ENCODE measurements at regions not wholly inside any gene's neighbourhood (a gene's known extent, or its start where the extent isn't known, plus 50 kb on each side); places are given as distances from the start of the nearest gene placed in this dataset.

DNA sequence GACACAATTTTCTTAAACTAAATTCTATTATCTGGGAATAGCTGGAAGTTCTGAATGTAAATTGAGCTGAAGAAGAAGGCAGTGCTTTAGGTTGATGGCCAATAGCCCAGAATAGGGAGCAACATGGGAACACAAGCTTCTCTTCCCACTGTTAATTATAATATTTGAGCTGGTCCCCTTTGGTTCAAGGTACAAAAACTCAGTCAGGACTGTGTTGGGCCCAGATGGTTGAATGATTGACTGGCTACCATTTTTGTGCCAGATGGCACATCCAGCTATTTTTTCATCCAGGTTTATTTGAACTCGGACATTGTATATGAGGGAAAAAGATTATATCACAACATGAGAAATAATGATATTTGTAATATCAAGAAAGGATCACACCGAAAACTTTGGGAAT is 458.9 kb downstream of the SLITRK1 start:
- no peaks in the 10 kb centered on the region for H3K27me3 ChIP-seq
- no peaks in the 10 kb centered on the region for H3K36me3 ChIP-seq
- WGBS, 2 donors = 90 to 92% methylated on average over 2 of the region's 2 CpGs
- no peaks in the 10 kb centered on the region for H3K4me1 ChIP-seq
- no peaks in the 10 kb centered on the region for H3K9me3 ChIP-seq
- ATAC-seq (ENCODE audit: low FRiP score in 2 of 2) = no peak
- H3K27ac ChIP-seq = no peak overlapping the region
- no peak overlapping the region for H3K4me3 ChIP-seq
- TF ChIP-seq, protein P1, sequence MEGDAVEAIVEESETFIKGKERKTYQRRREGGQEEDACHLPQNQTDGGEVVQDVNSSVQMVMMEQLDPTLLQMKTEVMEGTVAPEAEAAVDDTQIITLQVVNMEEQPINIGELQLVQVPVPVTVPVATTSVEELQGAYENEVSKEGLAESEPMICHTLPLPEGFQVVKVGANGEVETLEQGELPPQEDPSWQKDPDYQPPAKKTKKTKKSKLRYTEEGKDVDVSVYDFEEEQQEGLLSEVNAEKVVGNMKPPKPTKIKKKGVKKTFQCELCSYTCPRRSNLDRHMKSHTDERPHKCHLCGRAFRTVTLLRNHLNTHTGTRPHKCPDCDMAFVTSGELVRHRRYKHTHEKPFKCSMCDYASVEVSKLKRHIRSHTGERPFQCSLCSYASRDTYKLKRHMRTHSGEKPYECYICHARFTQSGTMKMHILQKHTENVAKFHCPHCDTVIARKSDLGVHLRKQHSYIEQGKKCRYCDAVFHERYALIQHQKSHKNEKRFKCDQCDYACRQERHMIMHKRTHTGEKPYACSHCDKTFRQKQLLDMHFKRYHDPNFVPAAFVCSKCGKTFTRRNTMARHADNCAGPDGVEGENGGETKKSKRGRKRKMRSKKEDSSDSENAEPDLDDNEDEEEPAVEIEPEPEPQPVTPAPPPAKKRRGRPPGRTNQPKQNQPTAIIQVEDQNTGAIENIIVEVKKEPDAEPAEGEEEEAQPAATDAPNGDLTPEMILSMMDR (IDR thresholded peaks at IDR 0.05) = no peak
- TF ChIP-seq POLR2A (IDR thresholded peaks at IDR 0.05) = no peak
- TF ChIP-seq EP300 (IDR thresholded peaks at IDR 0.05) = no peak
- no peak for TF ChIP-seq POLR2AphosphoS5 (IDR thresholded peaks at IDR 0.05)
- no peak for DNase-seq

DNA sequence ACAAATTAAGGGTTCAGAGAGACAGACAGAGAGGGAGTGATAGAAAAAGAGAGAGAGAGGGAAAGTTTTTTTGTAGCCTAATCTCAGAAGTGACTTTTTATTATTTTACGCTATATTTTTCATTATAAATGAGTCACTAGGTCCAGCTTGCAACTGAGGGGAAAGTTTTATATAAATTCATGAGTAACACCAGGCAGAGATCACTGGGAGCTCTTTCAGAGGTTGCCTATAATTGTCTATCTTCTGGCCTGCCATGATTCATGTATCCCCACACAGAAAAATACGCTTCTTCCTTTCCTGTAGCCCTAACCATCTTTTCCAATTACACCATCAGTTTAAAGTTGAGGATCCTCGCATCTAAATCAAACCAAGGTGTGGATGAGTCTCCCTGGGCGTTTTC is 467.9 kb downstream of the SLITRK1 start:
- Histone ChIP-seq H3K27me3 (no peaks in the 10 kb centered on the region), H3K4me1 (no peaks in the 10 kb centered on the region), H3K9me3 (no peaks in the 10 kb centered on the region), H3K36me3 (no peaks in the 10 kb centered on the region), H3K4me3 (no peak overlapping the region), H3K27ac (no peak overlapping the region)
- 67 to 73% methylated on average over 4 of the region's 4 CpGs for WGBS, 2 donors
- TF ChIP-seq POLR2A (IDR thresholded peaks at IDR 0.05) = no peak
- TF ChIP-seq, protein P1 (IDR thresholded peaks at IDR 0.05) = no peak
- ATAC-seq (ENCODE audit: low FRiP score in 2 of 2) = no peak
- DNase-seq = no peak

- 59 to 79% methylated on average over 1 of the region's 1 CpG for WGBS, 2 donors
- no peaks in the 10 kb centered on the region for H3K4me1 ChIP-seq
- no peak overlapping the region for H3K4me3 ChIP-seq
- no peaks in the 10 kb centered on the region for H3K27me3 ChIP-seq
- no peak for DNase-seq
- TF ChIP-seq, protein P1 (IDR thresholded peaks at IDR 0.05) = no peak
- TF ChIP-seq POLR2AphosphoS5 (IDR thresholded peaks at IDR 0.05) (no peak), EP300 (IDR thresholded peaks at IDR 0.05) (no peak), POLR2A (IDR thresholded peaks at IDR 0.05) (no peak)
- H3K9me3 ChIP-seq = no peaks in the 10 kb centered on the region
- no peak for ATAC-seq (ENCODE audit: low FRiP score in 2 of 2)
- H3K27ac ChIP-seq = no peak overlapping the region
- H3K36me3 ChIP-seq = no peaks in the 10 kb centered on the region
Observed at GRCh38 chr13:83386609-83387008, 495.7 kb downstream of the SLITRK1 start.

DNA sequence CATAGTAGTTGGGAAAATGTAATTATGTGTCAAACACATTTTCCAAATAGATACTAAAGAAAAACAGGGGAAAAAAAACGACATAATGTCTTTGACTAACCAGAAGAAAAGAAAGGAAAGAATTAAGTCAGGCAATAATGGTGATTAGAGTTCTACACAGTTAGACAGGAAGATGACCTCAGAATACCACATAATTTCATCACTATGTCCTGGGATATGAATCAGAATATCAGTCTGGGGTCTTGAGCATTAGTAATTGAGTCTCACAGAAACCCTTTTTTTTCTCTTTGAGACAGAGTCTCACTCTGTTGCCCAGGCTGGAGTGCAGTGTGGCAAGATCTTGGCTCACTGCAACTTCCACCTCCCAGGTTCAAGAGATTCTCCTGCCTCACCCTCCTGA is 503.4 kb downstream of the SLITRK1 start:
- no peaks in the 10 kb centered on the region for H3K4me1 ChIP-seq
- no peaks in the 10 kb centered on the region for H3K27me3 ChIP-seq
- no peaks in the 10 kb centered on the region for H3K9me3 ChIP-seq
- no peak overlapping the region for H3K4me3 ChIP-seq
- WGBS, 2 donors = 25 to 30% methylated on average over 1 of the region's 1 CpG
- ATAC-seq (ENCODE audit: low FRiP score in 2 of 2) (no peak), DNase-seq (no peak)
- TF ChIP-seq POLR2A (IDR thresholded peaks at IDR 0.05) (no peak), POLR2AphosphoS5 (IDR thresholded peaks at IDR 0.05) (no peak), EP300 (IDR thresholded peaks at IDR 0.05) (no peak)
- TF ChIP-seq, protein P1 (IDR thresholded peaks at IDR 0.05) = no peak
- no peak overlapping the region for H3K27ac ChIP-seq
- H3K36me3 ChIP-seq = no peaks in the 10 kb centered on the region

DNA sequence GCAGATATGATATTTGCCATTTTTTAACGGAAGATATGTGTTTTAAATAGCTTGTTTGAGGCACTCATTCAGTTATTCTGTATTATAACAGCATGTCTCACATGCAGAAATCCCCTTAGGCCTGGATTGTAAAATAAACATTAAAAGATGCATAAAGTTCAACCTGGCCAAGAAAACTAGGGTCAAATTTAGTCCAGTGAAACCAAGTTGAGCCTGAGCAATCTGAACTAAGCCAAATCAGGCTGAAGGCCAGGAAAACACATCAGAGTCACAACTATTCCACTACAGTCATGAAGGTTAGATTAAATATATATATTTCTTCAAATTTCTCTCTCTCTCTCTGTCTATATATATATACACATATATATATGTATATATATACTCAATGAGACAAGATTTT is 504.8 kb downstream of the SLITRK1 start:
- WGBS, 2 donors = 60 to 67% methylated on average over 1 of the region's 1 CpG
- Histone ChIP-seq H3K4me1 (no peaks in the 10 kb centered on the region), H3K9me3 (peaks cover 0 to 5% (median 0%) of the 10 kb centered on the region in 4 donors), H3K36me3 (no peaks in the 10 kb centered on the region), H3K27ac (no peak overlapping the region), H3K27me3 (no peaks in the 10 kb centered on the region), H3K4me3 (no peak overlapping the region)
- ATAC-seq (ENCODE audit: low FRiP score in 2 of 2) = no peak
- TF ChIP-seq, protein P1 (IDR thresholded peaks at IDR 0.05) = no peak
- TF ChIP-seq EP300 (IDR thresholded peaks at IDR 0.05) (no peak), POLR2A (IDR thresholded peaks at IDR 0.05) (no peak), POLR2AphosphoS5 (IDR thresholded peaks at IDR 0.05) (no peak)
- no peak for DNase-seq

All from upper lobe of left lung (tissue), 6 donors.